Upper lobe of left lung (tissue), 4 donors: ENCODE measurements at regions not wholly inside any gene's neighbourhood (a gene's known extent, or its start where the extent isn't known, plus 50 kb on each side); places are given as distances from the start of the nearest gene placed in this dataset.

Experiments used
- EP300 ChIP-seq, 4 donors: sonication (generic); formaldehyde crosslinking; IDR thresholded peaks; one replicate each; pipeline ENCODE4 v1.5.1; 2017; ENCODE audit warnings: antibody characterized with exemption in 4 of 4, control low read depth in 2 of 4
- POLR2A ChIP-seq, 4 donors: fragments of 450-650 bp; IDR thresholded peaks; one replicate each; pipeline ENCODE4 v1.5.1; 2016 to 2017; ENCODE audit warnings: antibody characterized with exemption in 4 of 4, mild to moderate bottlenecking in 2 of 4
- POLR2AphosphoS5 ChIP-seq, 2 donors: sonication (generic); formaldehyde crosslinking; IDR thresholded peaks; one replicate each; pipeline ENCODE4 v1.5.1; 2017; ENCODE audit warnings: antibody characterized with exemption in 2 of 2
- TF ChIP-seq, protein P1 (sequence below), 6 experiments: fragments of 450-650 bp in 4 of 6; fragments of 200-600 bp in 2 of 6; sonication (generic) in 2 of 6; IDR thresholded peaks; one replicate each; pipeline ENCODE4 v1.5.1; 2016 to 2019; ENCODE audit warnings: antibody characterized with exemption in 6 of 6

DNA sequence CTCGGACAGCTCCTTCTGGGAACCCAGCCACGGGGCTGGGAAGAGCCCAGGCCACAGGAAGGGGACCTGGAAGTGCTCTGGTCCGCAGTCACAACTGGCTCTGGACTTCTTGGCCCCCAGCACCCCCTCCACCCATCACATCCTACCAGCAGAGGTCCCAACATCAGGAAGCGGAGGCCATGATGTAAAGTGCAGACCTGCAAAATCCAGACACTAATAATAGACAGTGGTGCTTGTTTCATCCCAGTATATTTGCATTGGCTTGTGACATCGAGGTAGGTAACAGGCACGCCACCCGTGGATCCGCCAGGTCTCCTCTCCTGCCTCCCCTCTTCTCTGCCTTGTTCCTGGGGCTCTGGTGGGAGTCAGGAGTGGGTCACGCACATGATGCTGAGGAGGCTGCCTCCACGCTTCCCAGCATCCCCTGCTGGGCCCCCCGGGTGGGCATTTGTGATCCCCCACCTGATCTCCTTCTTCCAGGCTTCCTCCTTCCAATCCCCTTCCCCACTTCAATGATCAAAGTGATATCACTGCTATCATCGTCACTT is 1454.0 kb downstream of the BRD1 start:
- no peak for TF ChIP-seq EP300 (IDR thresholded peaks at IDR 0.05)
- TF ChIP-seq POLR2A (IDR thresholded peaks at IDR 0.05) = no peak
- TF ChIP-seq, protein P1, sequence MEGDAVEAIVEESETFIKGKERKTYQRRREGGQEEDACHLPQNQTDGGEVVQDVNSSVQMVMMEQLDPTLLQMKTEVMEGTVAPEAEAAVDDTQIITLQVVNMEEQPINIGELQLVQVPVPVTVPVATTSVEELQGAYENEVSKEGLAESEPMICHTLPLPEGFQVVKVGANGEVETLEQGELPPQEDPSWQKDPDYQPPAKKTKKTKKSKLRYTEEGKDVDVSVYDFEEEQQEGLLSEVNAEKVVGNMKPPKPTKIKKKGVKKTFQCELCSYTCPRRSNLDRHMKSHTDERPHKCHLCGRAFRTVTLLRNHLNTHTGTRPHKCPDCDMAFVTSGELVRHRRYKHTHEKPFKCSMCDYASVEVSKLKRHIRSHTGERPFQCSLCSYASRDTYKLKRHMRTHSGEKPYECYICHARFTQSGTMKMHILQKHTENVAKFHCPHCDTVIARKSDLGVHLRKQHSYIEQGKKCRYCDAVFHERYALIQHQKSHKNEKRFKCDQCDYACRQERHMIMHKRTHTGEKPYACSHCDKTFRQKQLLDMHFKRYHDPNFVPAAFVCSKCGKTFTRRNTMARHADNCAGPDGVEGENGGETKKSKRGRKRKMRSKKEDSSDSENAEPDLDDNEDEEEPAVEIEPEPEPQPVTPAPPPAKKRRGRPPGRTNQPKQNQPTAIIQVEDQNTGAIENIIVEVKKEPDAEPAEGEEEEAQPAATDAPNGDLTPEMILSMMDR (IDR thresholded peaks at IDR 0.05) = no peak
- TF ChIP-seq POLR2AphosphoS5 (IDR thresholded peaks at IDR 0.05) = no peak
